Hematopoietic multipotent progenitor cell treated with erythropoietin and hydrocortisone succinate and interleukin-3 and kit ligand, for 6 days (in vitro differentiated cells): ENCODE measurements at regions not wholly inside any gene's neighbourhood (a gene's known extent, or its start where the extent isn't known, plus 50 kb on each side); places are given as distances from the start of the nearest gene placed in this dataset.
"Not testable (repeated sequence)": the region's sequence is repeated elsewhere in the genome, so short reads cannot be mapped to it uniquely, and the experiment has no call there.

Source experiments
- DNase-seq: peaks from one replicate; pipeline ENCODE4 v3.0.0-alpha.2; 2015

DNA sequence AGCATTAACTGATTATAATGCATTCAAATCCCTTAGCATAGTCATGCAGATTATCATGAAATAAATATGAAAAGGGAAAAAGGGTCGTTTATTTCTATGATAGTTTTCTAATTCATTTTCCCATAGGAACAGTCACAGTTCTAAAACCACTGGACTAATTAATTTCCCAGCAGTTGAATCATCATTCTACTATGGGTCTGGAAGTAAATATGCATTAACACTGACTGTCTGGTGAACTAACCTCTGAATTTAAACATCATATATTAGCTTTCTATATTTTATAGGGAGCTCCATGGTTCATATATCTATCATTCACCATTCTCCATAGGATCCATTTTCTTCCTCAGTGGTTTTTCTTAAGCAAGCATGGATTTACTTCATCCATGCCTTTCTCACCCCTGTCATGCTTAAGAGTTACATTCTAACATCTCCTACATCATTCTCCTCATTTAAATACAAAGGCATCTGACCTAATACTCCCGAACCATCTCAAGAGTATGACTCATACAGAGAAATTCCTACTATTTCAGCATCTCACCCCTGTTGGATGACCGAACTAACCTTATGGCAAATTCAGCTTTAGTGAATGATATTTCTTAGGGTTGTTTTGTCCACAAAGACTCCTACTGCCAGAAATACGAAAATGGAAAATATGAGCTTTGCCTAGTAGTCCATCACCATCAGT is 198.7 kb upstream of the ADAMTS3 start:
- no peak for DNase-seq

DNA sequence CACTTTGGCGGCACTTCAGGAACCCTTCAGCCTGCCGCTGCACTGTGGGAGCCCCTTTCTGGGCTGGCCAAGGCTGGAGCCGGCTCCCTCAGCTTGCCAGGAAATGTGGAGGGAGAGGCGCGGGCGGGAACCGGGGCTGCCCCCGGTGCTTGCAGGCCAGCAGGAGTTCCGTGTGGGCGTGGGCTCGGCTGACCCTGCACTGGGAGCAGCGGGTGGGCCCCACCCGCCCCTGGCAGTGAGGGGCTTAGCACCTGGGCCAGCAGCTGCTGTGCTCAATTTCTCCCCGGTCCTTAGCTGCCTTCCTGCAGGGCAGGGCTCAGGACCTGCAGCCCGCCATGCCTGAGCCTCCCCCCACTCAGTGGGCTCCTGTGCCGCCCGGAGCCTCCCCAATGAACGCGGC is 196.8 kb upstream of the ADAMTS3 start:
- not testable (repeated sequence) for DNase-seq

DNA sequence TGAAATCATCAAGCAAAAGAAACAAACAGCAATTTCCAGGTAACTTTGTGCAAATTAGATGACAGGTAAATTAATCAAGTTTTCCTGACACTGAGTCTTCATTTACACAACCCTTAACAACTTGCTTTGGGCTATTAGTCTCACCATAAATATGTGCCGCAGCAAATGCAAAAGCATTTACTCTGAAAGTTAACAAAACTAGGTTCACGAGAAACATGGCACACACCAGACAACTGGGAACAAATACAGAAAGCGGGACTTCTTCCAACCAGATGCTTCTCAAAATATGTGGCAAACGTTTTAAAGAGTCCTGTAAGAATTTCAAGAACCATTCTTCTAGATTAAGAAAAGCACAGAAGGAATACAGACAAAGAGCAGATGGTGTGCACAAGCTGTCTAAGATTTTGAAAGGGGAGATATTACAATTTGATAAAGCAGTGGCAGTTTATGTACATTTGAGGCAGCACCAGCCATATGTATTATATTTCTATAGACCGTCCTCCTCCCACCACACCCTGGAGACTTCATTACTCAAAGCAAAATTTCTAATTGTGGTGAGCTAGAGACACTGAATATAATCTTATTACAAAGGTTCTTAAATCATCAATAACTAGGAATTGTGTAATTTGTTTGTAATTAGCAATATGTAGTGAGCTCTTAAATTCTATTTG is 192.5 kb upstream of the ADAMTS3 start:
- no peak for DNase-seq

DNA sequence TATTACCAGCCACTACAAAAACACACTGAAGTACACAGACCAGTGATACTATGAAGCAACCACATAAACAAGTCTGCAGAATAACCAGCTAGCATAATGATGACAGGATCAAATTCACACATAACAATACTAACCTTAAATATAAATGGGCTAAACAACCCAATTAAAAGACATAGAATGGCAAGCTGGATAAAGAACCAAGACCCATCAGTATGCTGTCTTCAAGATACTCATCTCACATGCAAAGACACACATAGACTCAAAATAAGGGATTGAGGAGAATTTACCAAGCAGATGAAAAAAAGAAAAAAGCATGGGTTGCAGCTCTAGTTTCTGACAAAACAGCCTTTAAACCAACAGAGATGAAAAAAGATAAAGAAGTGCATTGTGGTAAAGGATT is 184.4 kb upstream of the ADAMTS3 start:
- not testable (repeated sequence) for DNase-seq

DNA sequence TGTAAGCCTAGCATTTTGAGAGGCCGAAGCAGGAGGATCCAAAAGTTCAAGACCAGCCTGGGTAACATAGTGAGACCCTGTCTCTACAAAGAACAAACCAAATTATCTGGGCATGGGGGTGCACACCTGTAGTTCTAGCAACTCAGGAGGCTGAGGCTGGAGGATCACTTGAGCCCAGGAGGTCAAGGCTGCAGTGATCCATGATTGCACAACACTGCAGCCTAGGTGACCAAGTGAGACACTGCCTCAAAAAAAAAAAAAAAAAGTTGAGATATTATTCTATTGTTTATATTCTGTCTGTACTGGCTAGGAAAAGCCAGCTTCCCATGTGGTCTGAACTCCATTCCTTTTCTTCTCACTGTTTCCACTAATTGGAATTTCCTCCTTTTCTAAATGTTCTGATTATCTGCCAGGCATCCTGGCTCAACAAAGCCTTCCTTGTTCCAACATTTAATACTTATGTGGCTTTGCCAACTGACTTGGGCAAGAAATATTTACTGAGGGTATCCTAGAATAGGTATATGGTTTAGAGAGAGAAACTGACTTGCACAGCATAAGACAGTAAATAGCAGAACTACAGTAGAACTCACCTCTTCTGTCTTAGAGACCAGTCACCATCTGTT is 175.2 kb upstream of the ADAMTS3 start:
- no peak for DNase-seq

DNA sequence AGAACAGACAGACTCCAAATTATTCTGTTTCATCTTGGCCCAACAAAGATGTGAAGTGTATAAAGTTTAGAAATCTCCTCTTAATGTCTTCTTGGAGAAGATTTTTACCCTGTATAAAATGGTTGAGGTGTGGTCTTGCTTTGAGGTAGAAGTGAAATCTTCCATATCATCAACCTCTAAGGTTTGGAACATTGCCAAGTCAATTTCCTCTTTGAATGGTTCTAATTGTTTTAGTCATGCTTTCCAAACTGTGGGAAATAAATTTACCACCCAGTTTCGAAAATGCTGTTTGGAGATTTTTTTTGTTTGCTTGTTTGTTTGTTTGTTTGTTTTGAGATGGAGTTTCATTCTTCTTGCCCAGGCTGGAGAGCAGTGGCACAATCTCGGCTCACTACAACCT is 174.1 kb upstream of the ADAMTS3 start:
- peak; percentile 17 for DNase-seq

DNA sequence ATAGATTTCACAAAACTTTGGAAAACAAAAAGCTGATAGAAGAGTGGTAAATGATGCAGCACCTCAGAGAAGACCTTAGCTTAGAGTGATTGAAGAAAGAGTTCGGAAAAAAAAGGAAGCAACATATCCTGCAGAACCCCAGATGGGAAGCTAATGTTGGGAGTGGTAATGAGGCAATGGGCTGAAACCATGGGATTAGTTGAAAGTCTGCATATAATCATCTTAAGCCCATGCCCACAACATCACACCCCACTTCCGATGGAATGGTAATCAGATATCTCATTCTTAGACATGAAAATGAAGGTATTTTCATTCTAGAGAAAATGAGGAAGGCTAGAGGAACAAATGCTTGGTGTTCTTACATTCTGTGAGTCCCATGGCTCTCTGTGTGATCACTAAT is 146.3 kb upstream of the ADAMTS3 start:
- no peak for DNase-seq

DNA sequence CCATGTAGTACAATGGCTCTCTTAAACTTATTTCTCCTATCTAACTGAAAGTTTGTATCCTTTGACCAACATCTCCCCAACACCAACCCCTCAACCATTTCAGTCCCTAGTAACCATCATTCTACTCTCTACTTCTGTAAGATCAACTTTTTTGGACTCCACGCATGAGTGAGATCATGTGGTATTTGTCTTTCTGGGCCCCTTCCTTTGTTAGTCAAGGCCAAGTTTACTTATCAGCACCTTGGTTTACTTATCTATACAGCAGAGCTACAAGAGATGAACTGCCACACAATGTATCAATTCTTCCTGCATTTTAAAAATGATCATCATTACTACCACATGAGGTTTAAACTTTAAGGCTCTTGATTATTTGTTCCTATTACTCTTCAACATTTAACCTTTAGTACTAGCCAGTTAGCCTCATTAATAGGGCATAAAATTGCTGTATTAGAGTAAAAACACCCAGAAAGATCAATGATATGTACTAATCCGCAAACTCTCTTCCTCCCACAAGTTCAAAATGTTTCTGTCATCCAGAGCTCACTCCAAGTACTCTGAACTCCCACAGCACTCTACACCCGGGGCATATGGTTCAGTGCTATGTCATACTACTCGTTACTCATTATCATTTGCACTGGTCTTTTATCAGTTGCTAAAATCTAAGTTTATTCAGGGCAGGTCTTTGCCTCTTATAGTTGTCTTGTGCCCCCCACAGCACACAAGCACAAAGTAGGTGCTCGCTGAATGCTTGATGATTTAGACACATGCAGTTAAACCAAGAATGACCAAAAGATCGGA is 145.7 kb upstream of the ADAMTS3 start:
- DNase-seq: no peak

DNA sequence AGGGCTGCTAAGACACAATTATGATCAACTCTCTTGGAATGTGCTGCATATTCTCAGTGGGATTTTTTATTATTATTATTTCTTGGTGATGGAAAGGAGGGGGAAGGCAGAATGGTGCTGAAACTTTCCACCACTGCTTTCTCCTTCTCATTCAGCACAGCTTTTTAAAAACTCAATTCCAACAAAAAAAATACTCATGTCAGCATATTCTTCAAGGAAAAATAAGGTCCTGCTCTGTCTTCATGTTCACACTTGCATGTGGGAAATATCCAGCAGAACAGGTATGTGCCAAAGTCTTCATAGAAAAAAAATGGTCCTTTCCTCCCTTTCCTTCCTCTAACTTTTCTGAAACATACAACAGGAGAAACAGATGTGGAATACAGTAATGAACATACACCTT is 144.0 kb upstream of the ADAMTS3 start:
- DNase-seq: no peak

DNA sequence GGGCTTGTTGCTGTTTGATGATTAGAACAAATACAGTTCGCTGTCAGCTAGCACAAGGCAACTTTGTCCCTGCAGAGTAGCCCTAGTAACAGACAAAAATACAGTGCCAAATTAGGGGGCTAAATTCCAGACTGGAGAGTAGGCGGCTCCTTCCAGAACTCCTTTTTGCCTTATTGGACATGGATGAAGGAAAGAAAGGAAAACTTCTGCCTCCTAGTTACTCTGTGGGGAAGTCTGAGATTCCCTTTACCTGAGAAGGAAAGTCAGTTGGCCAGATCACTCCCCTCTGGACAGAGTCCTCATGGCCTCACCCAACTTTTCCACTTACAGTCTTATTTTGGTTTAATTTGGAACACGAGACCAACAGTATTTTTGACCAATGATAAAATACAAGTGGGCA is 140.5 kb upstream of the ADAMTS3 start:
- DNase-seq: no peak

DNA sequence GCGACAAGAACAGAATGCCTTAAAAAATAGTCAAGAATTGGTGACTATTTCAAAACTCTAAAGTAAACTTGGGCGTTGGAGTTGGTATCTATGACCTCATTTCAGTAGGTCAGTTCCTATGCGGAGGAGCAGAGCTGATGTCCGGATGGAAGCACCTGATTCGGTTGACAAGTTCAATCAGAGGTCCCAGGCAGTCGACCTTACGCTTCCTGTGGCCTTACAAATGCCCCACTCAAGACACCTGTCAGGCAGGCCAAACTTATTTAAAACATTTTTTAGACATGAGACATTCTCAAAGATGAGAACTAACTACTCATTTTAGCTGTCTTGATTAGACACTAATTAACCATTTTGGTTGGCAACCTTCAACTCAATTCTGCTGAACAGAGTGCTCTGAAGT is 137.7 kb upstream of the ADAMTS3 start:
- DNase-seq: no peak

DNA sequence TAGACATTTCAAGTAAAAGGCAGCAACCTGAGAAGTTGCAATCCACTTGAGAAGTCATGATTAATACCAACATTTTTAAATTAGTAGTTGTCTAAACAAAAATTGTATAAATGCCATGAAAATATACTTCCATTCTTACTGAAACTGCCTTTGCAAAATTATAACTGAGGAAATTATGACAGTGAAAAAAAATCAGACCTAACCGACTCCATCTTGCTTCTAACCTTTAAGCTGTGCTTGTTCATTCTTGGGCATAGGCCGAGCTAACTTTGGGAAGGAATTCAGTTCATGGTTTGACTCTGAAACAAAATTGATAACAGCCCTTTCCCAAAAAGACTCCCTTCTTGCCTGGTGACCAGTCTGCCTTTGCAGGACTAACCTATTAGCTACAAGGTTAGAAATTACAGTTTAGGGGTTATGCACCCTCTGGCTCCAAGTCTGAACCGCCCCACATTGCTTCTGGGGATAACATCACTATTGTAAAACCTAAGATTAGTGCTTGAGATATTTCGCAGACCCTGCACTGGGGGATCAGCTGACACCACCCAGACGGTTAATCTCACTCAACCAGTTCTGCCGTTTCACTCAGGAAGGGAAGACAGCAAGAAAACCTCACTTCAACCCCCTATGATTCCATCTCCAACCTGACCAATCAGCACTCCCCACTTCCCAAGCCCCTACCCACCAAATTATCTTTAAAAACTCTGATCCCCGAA is 136.1 kb upstream of the ADAMTS3 start:
- not testable (repeated sequence) for DNase-seq

DNA sequence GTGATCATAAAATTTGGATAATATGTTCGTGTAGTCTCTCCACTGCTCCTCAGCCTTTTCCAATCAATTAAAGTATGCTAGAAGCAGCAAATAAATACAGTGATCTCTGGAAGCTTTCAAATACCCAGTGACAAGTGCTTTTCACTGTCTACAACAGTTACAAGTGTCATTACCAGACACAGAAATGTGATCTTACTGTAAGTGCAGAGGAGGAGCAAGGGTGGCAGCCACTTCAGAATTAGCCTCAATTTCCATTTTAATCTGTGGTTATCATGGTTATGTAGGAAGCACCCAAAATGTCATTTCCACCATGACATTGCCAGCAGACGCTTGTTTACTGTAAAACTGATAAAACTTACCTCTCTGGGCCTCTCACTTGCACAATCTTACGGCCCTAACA is 133.9 kb upstream of the ADAMTS3 start:
- no peak for DNase-seq

DNA sequence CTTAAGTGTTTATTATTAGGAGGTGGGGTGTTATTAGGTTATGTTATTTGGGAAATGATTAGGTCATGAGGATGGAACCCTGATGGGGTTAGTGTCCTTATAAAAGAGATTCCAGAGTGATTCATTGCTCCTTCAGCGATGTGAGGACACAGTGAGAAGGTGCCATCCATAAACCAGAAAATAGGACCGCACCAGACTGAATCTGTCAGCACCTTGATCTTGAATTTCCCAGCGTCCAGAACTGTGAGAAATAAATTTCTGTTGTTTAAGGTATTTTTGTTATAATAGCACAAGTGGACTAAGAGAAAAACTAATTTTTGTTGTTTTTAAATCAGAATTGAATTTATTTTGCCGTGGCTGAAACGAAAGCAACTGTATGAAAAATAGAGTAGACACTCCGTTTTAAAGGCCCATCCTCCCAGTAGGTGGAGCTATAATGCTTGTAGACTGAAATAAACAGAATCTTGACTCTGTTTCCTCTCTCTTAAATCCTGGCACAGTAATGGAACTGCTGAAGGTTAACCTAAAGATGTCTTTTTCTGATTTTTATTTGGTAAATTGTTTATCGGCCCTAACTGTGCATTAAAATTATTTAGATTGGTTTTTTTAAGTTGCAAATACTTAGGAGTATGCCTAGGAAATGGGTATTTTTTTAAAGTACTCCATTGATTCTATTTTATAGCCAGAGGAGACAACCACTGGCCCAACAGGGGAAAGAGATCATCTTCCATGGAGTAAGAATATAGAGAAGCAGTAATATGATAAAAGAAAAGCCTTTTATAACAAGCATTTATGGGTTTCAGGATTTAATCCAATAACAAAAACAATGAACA is 133.2 kb upstream of the ADAMTS3 start:
- DNase-seq: peak; percentile 86

DNA sequence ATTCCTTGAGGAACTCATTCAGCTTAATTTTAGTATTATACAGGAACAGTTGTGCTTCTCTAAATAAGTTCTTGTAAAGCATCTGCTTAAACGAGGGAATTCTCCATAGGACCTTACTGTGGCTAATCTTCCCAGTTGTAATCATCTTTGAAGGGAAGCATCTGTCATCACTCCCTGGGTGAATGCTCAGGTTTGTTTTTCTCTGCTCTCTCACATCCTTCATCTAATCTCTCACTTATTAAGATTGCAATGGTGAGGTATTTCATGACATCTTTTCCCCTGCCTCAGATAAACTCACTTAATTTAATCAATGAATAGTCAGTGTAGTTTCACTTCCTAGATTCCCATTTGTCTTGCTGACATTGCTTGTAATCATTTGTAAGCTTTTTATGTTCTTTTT is 121.8 kb upstream of the ADAMTS3 start:
- no peak for DNase-seq

DNA sequence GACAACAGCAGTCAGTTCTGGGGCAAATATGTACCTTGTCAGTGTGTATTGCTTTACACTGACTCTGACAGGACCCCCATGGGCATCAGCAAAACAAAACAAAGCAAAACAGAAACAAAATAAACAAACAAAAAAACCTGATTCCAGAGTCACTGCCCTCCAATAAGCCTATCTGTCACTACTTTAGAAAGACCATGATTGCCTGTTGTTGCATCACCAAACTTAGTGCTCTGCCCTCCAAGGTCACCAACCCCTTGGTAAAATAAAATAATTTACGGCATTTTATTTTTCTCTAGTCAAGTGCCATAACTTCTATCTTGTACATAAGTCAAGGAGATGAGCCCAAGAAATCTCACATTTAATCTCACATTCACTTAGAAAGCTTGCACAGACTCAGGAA is 120.9 kb upstream of the ADAMTS3 start:
- no peak for DNase-seq

DNA sequence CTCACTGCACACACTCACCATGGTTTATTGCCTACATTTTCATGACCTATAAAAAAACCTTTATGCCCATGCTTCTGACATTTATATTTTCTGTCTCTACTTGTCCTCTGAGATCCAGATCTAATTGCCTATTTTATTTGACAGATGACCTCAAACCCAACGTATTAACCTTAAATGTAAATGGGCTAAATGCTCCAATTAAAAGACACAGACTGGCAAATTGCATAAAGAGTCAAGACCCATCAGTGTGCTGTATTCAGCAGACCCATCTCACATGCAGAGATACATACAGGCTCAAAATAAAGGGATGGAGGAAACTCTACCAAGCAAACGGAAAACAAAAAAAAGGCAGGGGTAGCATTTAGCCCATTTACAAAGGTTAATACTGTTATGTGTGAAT is 117.4 kb upstream of the ADAMTS3 start:
- DNase-seq: not testable (repeated sequence)

DNA sequence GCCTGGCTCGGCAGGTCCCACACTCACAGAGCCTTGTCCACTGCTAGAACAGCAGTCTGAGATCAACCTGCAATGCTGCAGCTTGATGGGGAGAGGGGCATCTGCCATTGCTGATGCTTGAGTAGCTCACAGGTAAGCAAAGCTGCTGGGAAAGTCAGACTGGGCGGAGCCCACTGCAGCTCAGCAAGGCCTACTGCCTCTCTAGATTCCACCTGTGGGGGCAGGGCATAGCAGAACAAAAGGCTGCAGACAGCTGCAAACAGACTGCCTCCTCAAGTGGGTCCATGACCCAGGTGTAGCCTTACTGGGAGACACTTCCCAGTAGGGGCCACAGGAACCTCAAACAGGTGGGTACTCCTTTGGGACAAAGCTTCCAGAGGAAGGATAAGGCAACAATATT is 110.6 kb upstream of the ADAMTS3 start:
- DNase-seq: no peak

DNA sequence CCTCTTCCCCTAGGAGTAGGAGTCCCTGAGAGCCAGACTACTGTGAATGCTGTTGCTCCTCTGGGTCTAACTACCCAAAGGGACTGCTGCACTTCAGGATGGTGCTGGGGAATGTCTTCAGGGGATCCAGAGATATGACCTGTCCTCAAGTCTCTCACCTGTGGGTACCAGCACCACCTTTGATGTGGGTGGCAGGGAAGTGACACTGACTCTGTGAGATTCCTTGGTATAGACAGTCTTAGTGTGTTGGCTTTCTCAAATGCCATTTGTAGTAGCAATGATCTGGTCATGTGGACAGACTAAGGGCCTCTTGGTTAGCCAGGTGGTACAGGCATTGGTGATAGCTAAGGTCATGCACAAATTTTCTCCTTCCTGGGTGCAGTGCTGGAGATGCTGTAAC is 108.9 kb upstream of the ADAMTS3 start:
- no peak for DNase-seq

DNA sequence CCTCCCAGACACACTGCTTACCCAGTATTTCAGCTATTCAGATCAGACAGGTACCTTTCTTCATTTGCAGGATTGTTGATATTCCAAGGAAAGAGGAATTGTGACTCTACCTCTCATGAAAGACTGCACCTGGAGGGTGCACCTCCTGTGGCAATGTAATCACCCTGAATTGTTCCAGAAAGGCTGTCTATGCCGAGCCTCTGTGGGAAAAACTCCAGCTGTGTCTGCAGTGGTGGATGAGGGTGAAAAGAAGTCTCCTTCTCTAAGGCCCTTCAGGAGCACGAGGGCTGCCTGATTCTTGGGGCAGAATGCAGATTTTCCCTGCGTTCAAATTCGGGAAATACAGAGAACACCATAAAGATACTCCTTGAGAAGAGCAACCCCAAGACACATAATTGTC is 108.2 kb upstream of the ADAMTS3 start:
- no peak for DNase-seq

DNA sequence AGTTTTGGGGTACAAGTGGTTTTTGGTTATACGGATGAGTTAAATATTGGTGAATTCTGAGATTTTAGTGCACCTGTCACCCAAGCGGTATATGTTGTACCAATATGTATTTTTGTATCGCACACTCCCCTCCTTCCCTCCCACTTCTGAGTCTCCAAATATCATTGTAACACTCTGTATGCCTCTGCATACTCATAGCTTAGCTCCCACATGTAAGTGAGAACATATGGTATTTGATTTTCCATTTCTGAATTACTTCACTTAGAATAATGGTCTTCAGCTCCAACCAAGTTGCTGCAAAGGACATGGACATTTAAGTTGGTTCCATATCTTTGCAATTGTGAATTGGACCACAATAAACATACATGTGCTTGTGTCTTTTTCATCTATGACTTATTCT is 103.0 kb upstream of the ADAMTS3 start:
- no peak for DNase-seq

DNA sequence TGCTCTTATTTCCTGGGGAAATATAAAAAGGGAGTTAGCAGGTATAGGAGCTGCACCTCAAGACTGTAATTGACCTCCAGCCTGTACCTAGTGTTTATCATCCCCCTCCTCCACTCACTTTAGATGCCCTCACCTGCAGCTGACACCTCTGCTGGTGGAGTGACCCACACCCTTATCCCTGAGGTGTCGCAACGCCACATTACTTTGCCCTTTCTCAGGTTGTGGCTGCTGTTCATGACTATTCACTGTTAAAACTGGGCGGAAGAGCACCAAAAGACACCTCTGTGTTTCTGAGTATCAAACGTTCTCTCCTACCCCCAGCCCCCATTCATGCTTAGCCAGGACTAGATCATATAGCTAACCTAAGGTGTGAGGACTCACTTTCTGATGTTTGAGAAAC is 101.5 kb upstream of the ADAMTS3 start:
- no peak for DNase-seq
